ENCODE measurements at regions not wholly inside any gene's neighbourhood (a gene's known extent, or its start where the extent isn't known, plus 50 kb on each side); places are given as distances from the start of the nearest gene placed in this dataset.
"Not testable (repeated sequence)": the region's sequence is repeated elsewhere in the genome, so short reads cannot be mapped to it uniquely, and the experiment has no call there.

DNA sequence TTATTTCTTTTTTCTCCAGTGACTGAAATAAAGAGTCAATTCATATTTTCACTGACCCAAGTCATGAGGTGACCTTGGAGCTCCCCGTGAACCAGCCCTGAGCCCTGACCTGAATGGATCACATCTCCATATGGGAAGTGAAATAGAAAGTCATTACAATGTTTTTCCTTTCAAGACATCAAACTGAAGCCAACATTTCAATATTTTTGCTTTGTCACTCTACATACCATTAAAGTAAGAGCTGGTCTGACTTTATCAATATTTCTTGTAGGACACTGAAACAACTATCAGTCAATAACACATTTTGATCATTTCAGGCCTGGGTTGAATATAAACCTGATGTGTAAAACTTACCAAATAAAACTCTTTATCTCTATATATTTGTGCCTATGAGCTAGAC lies 249.8 kb upstream of the PHF14 start:
- DNase-seq, result no peak

DNA sequence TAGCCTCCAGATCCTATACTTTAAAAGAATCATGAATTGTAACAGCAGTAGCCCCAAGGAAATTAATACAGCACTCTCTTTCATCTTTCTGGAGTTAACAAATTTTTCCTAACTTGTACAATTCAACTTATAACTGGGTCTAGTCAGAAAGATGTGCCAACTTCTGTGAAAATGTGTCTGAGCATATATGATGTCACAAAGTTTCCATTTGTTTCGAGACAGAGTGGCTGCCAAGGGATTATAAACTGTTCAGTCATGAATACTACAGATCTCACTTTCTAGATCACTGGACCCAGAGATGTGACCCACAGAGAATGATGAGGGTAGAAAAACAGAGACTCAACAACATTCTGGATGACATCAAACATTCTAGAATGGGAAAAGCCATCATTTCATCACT lies 249.2 kb upstream of the PHF14 start:
- no peak for DNase-seq

DNA sequence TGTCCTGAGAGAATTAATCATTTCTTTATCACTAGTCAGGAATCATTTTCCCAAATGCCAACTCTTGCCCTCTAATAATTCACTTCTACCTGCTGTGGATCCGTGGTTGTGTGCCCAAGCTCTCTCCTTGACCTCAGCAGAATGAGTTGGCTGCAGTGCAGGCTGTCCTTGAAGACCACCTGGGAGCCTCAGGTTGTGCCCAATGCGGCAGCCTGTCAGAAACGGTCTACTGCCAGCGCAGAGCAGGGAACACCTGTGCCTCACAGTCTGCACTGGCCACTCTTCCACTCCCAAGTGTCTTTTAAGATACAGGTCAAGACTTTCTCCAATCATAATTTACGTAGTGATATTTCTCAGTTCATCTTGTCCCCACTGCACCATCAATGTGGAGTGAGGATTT lies 246.0 kb upstream of the PHF14 start:
- DNase-seq, result no peak

DNA sequence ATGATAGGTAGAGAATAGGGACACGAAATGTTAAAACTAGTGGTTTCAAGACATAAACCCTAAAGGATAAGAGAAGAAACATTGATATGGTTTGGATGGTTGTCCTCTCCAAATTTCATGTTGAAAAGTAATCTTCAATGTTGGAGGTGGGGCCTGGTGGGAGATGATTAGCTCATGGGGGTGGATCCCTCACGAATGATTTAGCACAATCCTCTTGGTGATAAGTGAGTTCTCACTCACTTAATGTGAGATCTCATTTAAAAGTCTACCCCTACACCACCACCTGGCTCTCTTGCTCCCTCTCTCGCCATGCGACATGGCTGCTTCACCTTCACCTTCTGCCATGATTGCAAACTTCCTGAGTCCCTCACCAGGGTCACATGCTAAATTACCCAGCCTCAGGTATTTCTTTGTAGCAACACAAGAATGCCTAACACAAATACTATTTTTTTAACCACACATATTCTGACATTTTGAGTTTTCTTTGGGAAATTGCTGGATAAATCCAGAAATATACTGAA lies 242.4 kb upstream of the PHF14 start:
- no peak for DNase-seq

DNA sequence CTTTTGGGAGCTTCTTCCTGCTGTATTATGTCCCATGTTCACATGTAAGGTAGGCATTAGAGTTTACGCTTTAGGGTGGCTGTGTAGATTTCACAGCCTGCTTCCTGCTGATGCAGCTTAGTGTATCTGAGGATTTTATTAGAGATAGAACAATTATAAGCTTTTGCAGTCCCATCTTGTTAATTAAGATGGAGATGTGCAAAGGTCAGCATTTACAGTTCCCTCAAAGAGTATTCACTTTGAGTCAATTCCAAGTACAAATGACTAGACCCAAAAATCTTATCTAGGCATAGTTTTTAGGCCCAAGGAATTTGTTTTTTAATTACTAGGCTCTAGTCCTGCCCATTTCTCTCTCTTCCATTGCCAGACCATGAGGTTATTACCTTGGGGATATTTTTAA lies 239.9 kb upstream of the PHF14 start:
- no peak for DNase-seq

DNA sequence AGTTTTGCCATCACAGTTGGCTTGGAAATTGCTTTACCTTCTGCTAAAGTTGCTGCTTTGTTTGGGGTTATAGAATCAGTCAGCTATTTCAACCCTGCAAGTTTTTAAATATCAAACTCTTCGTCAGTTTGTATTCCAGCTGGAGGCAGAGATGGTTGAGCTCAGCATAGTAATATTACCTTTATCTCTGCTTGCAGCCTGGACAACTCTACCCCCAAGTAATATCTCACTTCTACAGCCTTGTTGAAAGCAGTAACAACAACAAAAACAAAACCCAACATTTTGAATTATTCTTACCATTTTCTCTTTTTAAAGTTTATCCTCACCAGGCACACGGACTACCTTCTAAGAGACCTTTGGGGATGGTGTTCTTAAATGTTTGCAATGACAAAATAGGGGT lies 239.1 kb upstream of the PHF14 start:
- no peak for DNase-seq

DNA sequence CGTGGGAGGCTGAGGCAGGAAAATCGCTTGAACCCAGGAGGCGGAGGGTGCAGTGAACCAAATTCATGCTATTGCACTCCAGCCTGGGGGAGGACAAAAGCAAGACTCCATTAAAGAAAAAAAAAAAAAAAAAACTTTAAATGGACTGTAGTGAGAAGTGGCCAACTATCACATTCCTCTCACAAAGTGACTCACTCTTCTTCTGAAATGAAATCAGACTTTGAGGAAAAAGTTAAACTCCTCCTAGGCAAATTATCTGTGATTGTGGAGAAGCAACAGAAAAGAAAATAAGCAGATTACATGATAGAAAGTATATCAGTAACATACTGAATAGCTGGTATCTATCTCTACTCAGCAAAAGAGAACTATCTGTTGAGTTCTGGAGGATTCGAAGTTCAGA lies 234.3 kb upstream of the PHF14 start:
- DNase-seq, result no peak

DNA sequence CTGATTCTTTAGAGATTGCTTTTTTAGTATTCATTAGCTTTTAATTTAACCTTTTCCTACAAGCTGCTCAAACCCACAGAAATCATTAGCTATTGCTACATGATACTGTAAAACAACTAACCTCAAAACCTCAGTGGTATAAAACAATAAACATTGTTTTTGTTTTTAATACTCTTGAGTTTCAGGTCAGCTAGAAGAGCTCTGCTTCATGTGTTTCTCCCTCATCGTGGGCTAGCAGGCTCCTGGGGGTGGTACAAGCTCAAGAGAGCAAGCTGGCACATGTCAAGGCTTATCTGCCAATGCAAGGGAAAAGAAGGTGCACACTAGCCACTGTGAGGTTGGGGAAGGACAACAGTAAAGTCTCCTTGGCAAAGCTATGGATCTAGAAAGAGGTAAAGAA lies 232.9 kb upstream of the PHF14 start:
- no peak for DNase-seq

DNA sequence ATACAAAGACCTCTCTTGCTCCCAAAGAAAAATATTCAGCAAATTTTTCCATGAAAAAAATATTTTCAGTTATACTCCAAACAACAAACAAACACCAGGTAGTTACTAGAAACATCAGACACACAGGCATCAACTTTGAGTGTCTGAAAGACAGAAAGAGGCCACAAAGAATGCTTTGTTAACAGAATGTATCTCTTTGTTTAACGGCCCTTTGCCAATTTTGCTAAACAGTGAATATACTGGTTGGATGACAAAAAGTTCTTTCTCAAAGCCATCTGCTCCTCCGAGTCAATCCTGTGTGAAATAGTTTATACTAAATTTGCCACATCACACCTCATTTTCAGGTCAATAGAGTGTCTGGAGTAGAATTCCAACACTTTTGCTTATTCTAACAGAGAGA lies 216.7 kb upstream of the PHF14 start:
- DNase-seq, result no peak

DNA sequence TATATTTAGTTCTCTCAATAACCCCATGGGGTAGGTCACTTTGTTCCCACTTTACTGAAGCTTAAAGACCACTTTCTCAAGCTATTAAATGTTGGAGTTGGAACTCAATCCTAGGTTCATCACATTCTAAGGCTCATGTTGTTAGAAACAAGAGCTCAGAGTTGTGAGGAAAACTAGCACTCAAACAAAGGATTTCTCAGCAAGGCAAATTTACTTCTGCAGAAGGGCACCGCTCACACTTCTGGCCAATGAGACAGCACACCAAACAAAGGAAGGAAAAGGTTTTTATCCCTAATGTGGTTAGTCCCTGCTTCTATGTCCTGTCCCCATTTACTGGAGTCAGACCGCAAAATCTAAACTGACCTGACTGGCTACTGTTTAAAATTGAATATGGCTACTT lies 214.6 kb upstream of the PHF14 start:
- DNase-seq, result no peak

DNA sequence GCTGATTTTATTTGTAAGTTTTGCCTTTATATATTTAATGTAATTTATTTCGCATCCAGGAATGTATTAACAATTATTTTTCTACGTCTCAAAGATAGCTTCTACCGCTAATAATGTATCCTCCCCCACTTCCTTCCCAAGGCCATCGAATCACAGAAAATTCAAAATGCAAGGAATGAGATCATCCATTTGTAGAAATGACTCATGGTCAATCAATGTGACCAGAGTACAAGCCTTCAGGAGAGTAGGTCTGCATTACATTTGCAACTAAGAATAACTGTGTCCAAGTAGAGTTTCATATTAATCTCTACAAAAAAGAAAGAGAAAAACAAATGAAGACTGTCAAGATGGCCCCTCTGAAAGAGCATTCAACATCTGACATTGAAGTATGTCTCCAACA lies 205.9 kb upstream of the PHF14 start:
- no peak for DNase-seq

DNA sequence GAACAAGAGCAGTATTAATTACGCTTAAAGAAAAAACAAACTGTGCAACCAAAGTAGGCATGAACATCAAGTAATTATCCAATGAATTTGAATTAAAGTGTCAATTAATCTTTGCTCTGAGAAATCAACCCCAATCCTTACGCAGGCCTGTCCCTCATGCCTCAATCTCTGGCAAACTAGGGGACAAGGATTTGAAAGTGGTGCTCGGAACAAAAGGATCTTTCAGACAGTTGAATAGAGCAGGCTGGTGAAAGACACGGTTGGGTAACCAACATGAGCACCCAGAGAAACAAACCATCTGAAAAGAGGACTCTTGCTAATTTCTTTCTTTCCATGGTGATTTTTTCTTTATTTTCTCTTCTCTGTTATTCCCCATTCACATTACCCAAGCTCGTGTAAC lies 203.5 kb upstream of the PHF14 start:
- no peak for DNase-seq

DNA sequence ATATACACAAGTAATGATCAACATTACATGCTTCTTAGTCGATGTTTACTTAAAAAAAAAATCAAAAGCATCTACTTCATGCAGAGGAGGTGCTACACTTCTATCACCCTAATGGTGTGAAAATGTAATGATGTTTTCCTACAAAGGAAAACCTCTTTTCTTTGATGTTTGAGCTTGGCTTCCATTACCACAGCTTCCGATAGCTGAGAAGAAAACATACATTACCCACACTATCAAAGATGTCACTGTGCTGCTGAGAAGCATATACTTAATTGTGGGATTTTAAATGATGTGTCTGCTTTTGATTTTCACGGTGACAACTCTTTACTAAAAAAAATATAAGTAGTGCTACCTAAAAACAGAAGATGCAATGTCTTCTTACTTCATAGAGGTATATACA lies 200.2 kb upstream of the PHF14 start:
- no peak for DNase-seq

DNA sequence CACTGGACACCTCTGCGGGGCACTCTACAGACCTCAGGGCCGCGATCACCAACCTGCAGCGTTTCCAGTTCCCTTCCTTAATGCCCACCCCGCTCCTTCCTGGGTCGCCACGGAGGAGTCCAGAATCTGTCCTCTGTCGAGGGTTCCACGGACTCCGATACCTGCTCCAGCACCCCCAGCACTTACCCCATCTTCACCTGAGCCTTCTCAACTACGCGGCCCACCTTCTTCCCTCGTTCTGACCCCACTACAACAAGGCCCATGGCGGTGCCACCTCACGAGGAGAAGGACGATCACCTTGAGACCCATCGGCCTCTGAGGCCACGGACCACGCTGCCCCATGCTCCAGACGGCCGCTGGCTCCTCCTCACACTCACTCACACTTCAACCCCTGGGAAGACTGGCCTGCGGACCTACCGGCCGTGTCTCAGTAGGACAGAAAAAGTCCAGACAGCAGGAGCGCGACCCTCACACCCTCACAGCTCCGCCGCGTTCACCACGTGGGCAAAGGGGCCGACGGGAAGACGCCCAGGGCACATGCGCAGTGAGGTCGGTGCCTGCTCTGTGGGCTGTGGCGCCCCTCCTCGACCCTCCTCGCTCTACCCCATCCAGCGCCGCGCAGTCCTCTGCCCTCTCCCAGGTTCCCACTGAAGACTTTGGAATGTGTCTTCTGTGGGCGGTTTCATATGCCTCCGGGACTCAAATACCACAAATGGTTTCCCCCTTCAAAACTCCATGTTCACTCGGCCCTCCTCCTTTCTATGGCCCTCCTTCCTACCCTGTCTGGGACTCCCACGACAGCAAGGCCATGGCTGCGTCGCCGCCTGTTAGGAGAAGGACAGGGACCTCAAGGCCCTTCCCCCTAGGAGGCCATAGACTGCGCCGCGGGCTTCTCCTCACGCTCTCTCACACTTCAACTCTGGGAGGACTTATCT lies 193.9 kb upstream of the PHF14 start:
- DNase-seq, result no peak

DNA sequence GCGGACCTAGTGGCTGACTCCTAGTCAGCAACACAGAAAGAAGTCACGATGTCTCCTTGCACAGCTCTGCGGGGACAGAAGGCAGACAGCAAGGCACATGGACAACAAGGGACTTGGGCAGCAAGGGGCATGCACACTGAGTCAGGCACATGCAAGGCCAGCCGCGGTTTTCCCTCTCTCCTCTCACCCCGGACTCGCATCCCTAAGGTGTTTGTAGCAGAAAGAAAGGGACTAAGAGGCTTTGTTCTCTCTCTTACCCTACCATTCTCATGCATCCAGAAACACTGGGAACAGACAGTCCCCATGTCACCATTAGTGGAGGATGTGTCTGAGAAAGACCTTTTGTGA lies 193.3 kb upstream of the PHF14 start:
- DNase-seq, result no peak

DNA sequence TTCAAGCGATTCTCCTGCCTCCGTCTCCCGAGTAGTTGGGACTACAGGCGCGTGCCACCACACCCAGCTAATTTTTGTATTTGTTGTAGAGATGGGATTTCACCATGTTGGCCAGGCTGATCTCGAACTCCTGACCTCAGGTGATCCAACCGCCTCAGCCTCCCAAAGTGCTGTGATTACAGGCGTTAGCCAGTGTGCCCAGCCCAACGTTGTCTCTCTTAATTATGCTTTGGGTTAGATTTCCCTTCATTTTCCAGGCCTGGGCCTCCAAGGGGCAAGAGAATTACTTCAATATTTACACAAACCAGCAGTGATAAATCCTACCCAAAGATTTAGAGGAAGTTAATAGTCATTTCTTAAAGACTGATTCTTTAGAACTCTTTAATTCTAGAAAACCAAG lies 186.7 kb upstream of the PHF14 start:
- DNase-seq, result not testable (repeated sequence)

DNA sequence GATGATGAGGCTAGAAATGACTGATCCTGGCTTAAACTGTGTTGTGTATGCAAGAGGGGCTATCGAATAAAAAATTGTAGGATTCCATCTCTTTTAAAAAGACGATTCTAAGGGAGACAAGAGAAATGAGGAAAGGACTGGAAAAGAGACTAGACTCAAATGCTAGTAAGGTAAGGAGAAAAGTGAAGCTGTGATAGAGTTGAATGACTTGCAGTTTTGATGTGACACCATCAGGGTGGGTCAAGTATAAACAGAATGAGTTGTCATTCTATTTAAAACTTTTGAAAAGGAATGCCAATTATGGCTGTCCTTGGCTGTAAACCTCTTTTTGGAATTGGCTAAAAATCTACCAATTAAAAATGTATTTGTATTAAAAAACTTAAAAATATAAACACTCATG lies 184.5 kb upstream of the PHF14 start:
- DNase-seq, result no peak

DNA sequence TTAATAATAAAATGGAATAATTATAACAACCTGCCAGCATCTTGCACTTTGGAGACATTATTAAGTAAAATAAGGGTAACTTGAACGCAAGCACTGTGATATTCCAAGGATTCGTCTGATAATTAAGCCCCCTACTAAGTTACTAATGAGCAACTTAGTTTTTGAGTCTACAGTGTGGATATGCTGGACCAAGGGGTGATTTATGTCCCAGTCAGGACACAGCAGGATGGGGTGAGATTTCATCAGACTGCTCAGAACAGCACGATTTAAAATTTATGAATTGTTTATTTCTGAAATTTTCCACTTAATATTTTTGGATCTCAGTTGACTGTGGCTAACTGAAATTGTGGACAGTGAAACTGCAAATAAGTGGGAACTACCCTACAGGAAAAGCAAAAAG lies 182.8 kb upstream of the PHF14 start:
- DNase-seq, result no peak

DNA sequence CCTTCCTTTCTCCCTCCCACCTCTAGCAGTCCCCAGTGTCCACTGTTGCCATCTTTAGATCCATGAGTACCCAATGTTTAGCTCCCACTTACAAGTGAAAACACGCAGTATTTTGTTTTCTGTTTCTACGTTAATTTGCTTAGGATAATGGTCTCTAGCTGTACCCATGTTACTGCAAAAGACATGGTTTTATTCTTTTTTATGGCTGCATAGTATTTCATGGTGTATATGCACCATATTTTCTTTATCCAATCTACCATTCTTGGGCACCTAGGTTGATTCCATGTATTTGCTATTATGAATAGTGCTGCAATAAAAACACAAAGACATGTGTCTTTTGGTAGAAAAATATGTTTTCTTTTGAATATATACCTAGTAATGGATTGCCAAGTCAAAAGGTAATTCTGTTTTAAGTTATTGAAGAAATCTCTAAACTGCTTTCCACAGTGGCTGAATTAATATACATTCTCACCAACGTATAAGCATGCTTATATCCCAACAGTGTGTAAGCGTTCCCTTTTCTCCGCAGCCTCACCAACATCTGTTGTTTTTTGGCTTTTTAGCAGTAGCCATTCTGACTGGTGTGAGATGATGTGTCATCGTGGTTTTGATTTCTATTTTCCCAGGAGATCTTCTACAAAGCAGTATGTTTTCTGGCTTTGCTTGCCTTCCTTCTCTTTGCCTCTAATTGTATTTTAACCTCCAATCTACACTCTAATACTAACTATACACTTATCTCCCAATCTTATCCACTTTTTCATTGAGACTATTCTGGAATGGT lies 179.5 kb upstream of the PHF14 start:
- DNase-seq, result no peak

DNA sequence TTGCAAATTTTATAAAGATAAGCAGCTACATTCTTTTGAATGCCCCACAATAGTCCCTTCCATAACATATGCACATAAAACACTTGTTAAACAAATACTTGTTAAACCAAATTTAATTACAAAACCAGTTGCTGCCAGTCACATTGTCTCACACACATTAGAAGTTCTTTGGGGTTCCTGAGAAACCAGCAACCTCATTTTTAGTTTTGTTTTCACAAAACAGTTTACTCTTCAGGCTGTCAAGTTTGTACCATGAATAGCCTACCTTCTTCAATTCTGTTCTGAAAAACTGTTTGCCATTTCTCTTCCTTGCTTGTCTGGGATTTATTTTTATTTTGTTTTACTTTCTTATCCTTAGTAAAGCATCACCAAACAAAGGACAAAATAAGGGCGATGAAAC lies 176.5 kb upstream of the PHF14 start:
- DNase-seq, result no peak

DNA sequence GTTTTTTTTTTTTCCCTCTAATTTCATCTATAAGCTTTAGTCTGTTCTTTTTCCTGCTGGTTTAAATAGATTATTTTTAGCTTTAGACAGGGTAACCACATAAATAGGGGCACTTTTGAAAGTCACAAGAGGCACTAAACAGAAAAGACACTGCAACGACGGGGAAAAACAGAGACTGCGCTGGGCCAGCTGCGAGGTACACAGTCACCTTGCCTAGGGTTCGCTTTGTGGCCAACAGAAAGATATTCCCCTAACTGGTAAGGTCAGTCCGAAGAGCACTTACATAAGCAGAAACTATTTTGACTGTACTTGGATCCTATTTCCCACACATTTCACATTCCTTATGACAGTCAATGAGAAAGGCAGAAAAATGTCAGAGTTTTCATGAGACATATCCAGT lies 175.6 kb upstream of the PHF14 start:
- DNase-seq, result no peak

DNA sequence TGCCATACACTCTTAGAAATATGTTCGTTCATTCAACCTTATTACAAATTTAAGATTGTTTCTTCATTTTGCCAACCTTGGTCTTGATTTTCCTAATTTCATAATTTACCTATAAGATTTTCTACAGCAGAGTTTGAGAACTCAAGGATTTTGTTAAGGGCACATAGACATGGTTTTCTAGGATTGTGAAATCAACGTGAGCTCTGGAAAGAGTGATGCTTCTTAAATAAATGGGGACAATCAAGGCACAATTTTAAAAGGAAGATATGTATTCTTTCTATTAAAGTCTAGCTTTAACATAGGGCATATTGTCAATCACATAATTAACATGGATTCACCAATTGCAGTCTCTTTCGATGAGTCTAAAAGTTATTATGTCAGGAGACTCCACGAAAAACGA lies 174.2 kb upstream of the PHF14 start:
- no peak for DNase-seq

DNA sequence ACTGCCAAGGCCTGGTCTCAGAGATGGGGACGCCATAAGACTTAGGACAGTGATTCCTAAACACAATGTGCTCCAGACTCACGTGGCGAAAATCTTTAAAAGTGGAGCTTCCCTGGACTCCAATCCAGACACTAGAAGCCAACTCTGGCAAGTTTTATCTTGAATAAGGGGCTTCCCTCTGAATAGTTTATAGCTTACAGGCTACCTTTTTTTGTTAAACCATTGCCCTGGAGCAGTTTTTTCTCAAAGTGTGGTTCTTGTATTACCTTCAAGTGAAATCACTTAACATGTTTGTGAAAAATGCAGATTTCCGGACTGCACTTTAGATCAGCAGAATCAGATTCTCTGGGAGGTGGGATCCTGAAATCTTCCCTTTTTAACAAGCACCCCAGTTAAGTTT lies 171.7 kb upstream of the PHF14 start:
- no peak for DNase-seq

DNA sequence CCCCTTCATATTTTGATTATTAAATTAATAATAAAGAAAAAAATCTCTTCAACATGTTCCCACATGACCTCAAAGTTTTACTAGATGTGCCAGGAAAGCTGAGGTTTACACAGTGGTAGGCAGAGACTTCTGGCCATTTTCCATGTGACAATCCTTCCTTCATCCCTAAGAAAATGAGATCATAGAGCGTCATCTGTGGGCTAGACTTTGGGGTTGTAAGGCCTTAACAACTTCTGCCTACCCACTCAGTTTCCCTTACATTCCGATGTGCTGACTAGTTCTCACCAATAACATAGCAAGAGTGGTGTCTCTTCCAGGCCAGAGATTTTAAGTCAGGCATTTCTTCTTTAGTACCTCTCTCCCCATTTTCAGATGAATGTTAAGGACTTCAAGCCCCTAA lies 171.1 kb upstream of the PHF14 start:
- DNase-seq, result no peak
